HCT116 (cell line): ENCODE measurements at regions not wholly inside any gene's neighbourhood (a gene's known extent, or its start where the extent isn't known, plus 50 kb on each side); places are given as distances from the start of the nearest gene placed in this dataset.

Experiments
- ATAC-seq: fragments of 200-7000 bp; cut with Tn5 transposase; 2 replicates; pipeline ENCODE4 v1.9.1; 2020; ENCODE audit warnings: mild to moderate bottlenecking, moderate library complexity
- BruUV-seq: library from RNA; stranded (reverse); fragments of 400-500 nt; replicated peaks from 2 replicates; lab custom pipeline; 2021; lab: Mats Ljungman, UMichigan
- CTCF ChIA-PET: fragments of 300-600 bp; sonication (Branson Sonifier 250); formaldehyde crosslinking; loops from one replicate; lab custom pipeline; 2021; ENCODE audit warnings: antibody characterized with exemption; lab: Charles Lee
- POLR2A ChIA-PET: fragments of 300-600, 350-600 bp; sonication (Branson Sonifier 250); formaldehyde crosslinking; loops from one replicate; lab custom pipeline; 2021; ENCODE audit warnings: antibody characterized with exemption; lab: Charles Lee
- RAD21 ChIA-PET, 2 experiments: fragments of 300-600 bp; sonication (Branson Sonifier 250); formaldehyde crosslinking; loops; one replicate each; lab custom pipeline; 2023; ENCODE audit warnings: low total read pairs in 2 of 2; ENCODE audit not compliant: uncharacterized antibody in 2 of 2, unreplicated experiment in 2 of 2, low non-redundant PET in 1 of 2; lab: Charles Lee
- DNase-seq: peaks from one replicate; pipeline ENCODE4 v3.0.0-alpha.2; 2010; ENCODE audit warnings: low read depth, low spot score
- H2AFZ ChIP-seq: fragments of 200-600 bp; shearing (Covaris generic), sonication (generic); 2 replicates; pipeline ENCODE4 v1.6.1; 2017; ENCODE audit warnings: low read depth, mixed run types, mixed read lengths, antibody characterized with exemption, low read length; ENCODE audit not compliant: poor library complexity, severe bottlenecking
- H3K27ac ChIP-seq: 2 replicates; pipeline ENCODE4 v1.5.1; 2012; ENCODE audit warnings: low read depth, low read length
- H3K27me3 ChIP-seq: fragments of 200-600 bp; sonication (generic); 2 replicates; pipeline ENCODE4 v1.6.1; 2016; ENCODE audit warnings: mixed run types, low read length, mixed read lengths; ENCODE audit not compliant: insufficient read depth
- H3K36me3 ChIP-seq, 2 experiments: fragments of 200-500 bp in 1 of 2; fragments of 200-600 bp in 1 of 2; sonication (Bioruptor generic) in 1 of 2; sonication (generic) in 1 of 2; 2 replicates each; pipeline versions ENCODE4 v1.5.1 to v1.6.1; 2014 to 2016; ENCODE audit warnings: low read length in 2 of 2, inconsistent platforms in 1 of 2, mixed read lengths in 1 of 2, mixed run types in 1 of 2; ENCODE audit not compliant: insufficient read depth in 2 of 2, control insufficient read depth in 1 of 2
- H3K4me1 ChIP-seq, 2 experiments: fragments of 200-600 bp in 1 of 2; sonication (generic) in 1 of 2; 2 replicates each; pipeline versions ENCODE4 v1.5.1 to v1.6.1; 2012 to 2017; ENCODE audit warnings: low read length in 2 of 2, inconsistent platforms in 1 of 2, mild to moderate bottlenecking in 1 of 2, mixed read lengths in 1 of 2, mixed run types in 1 of 2, moderate library complexity in 1 of 2; ENCODE audit not compliant: insufficient read depth in 2 of 2, control insufficient read depth in 1 of 2
- H3K4me2 ChIP-seq: fragments of 200-600 bp; sonication (generic); 2 replicates; pipeline ENCODE4 v1.6.1; 2017; ENCODE audit warnings: mixed run types, low read length, mixed read lengths
- H3K4me3 ChIP-seq, 2 experiments: fragments of 200-600 bp in 1 of 2; sonication (generic) in 1 of 2; replicated peaks in 1 of 2; 2 replicates each; pipeline ENCODE4 v1.5.1; 2011 to 2016; ENCODE audit warnings: low read length in 2 of 2, control low read depth in 1 of 2, low read depth in 1 of 2, mild to moderate bottlenecking in 1 of 2, mixed read lengths in 1 of 2, mixed run types in 1 of 2
- H3K79me2 ChIP-seq: fragments of 200-600 bp; sonication (generic); 2 replicates; pipeline ENCODE4 v1.6.1; 2017; ENCODE audit warnings: mild to moderate bottlenecking, mixed run types, low read length, moderate library complexity, mixed read lengths; ENCODE audit not compliant: insufficient read depth
- H3K9ac ChIP-seq: fragments of 200-600 bp; sonication (generic); 2 replicates; pipeline ENCODE4 v1.6.1; 2016; ENCODE audit warnings: low read length, mixed read lengths
- H3K9me2 ChIP-seq: fragments of 200-600 bp; sonication (generic), shearing (Covaris generic); 2 replicates; pipeline ENCODE4 v1.6.1; 2017; ENCODE audit warnings: mixed run types, mild to moderate bottlenecking, moderate library complexity; ENCODE audit not compliant: insufficient read depth
- H3K9me3 ChIP-seq, 2 experiments: fragments of 200-500 bp in 1 of 2; fragments of 200-600 bp in 1 of 2; sonication (Bioruptor generic) in 1 of 2; sonication (generic) in 1 of 2; 2 replicates each; pipeline ENCODE4 v1.6.1; 2014 to 2017; ENCODE audit warnings: low read length in 2 of 2, mixed read lengths in 2 of 2, inconsistent platforms in 1 of 2, low read depth in 1 of 2, mild to moderate bottlenecking in 1 of 2, mixed run types in 1 of 2, moderate library complexity in 1 of 2; ENCODE audit not compliant: control insufficient read depth in 1 of 2, insufficient read depth in 1 of 2
- H4K20me1 ChIP-seq: fragments of 200-600 bp; sonication (generic), shearing (Covaris generic); 2 replicates; pipeline ENCODE4 v1.6.1; 2017; ENCODE audit warnings: mixed run types, mild to moderate bottlenecking, moderate library complexity; ENCODE audit not compliant: insufficient read depth
- CBX3 ChIP-seq: IDR thresholded peaks from 2 replicates; pipeline ENCODE4 v1.6.1; 2012; ENCODE audit warnings: low read depth
- CEBPB ChIP-seq: IDR thresholded peaks from 2 replicates; pipeline ENCODE4 v1.6.1; 2012; ENCODE audit warnings: low read depth
- EGR1 ChIP-seq: IDR thresholded peaks from 2 replicates; pipeline ENCODE4 v1.6.1; 2012; ENCODE audit warnings: low read depth
- ELF1 ChIP-seq: IDR thresholded peaks from 2 replicates; pipeline ENCODE4 v1.6.1; 2012; ENCODE audit warnings: low read depth, borderline replicate concordance
- EZH2phosphoT487 ChIP-seq: fragments of 200-600 bp; IDR thresholded peaks from 2 replicates; pipeline ENCODE4 v1.6.1; 2018; ENCODE audit warnings: antibody characterized with exemption, borderline replicate concordance
- FOSL1 ChIP-seq: IDR thresholded peaks from 2 replicates; pipeline ENCODE4 v1.6.1; 2012; ENCODE audit warnings: low read depth
- POLR2AphosphoS5 ChIP-seq: IDR thresholded peaks from 2 replicates; pipeline ENCODE4 v1.6.1; 2011; ENCODE audit warnings: mild to moderate bottlenecking, low read depth, low read length, moderate library complexity
- SP1 ChIP-seq: IDR thresholded peaks from 2 replicates; pipeline ENCODE4 v1.6.1; 2012; ENCODE audit warnings: low read depth
- TCF7L2 ChIP-seq: IDR thresholded peaks from 2 replicates; pipeline ENCODE4 v1.7.0; 2011; ENCODE audit warnings: borderline replicate concordance, inconsistent platforms; ENCODE audit not compliant: insufficient read depth, insufficient read length; ENCODE audit errors: extremely low read depth
- YY1 ChIP-seq: IDR thresholded peaks from 2 replicates; pipeline ENCODE4 v1.6.1; 2011; ENCODE audit warnings: low read length, low read depth, moderate library complexity, mild to moderate bottlenecking; ENCODE audit not compliant: insufficient replicate concordance; ENCODE audit errors: extremely low read depth
- ZFX ChIP-seq: fragments of 450-650 bp; IDR thresholded peaks from 2 replicates; pipeline ENCODE4 v1.6.1; 2017
- ZNF274 ChIP-seq: fragments of 200-500 bp; sonication (Bioruptor generic); IDR thresholded peaks from 2 replicates; pipeline ENCODE4 v1.6.1; 2014; ENCODE audit warnings: mild to moderate bottlenecking, low read depth, low read length, inconsistent platforms
- intact Hi-C: fragments of 100-400 bp; cut with micrococcal nuclease; formaldehyde crosslinking; loops from 2 replicates; pipeline ENCODE4 v1.10.0; 2022
- TF ChIP-seq, protein P1 (sequence below): IDR thresholded peaks from 2 replicates; pipeline ENCODE4 v1.6.1; 2012

- Histone ChIP-seq H3K27me3 (peaks cover 7% of the 10 kb centered on the region; the same call in 1 of the 2 replicates), H3K9me3 (no peaks in the 10 kb centered on the region), H2AFZ (no peak overlapping the region), H3K4me1 (no peaks in the 10 kb centered on the region), H3K79me2 (no peaks in the 10 kb centered on the region), H3K4me3 (no peak overlapping the region), H4K20me1 (no peaks in the 10 kb centered on the region), H3K27ac (no peak overlapping the region), H3K36me3 (no peaks in the 10 kb centered on the region), H3K9me2 (no peaks in the 10 kb centered on the region), H3K9ac (no peak overlapping the region), H3K4me2 (no peak overlapping the region)
- TF ChIP-seq EZH2phosphoT487 (no peak), YY1 (no peak), POLR2AphosphoS5 (no peak), CEBPB (no peak), FOSL1 (no peak), TCF7L2 (no peak), EGR1 (no peak), ELF1 (no peak), SP1 (no peak), ZNF274 (no peak), ZFX (no peak), CBX3 (no peak)
- TF ChIP-seq, protein P1, sequence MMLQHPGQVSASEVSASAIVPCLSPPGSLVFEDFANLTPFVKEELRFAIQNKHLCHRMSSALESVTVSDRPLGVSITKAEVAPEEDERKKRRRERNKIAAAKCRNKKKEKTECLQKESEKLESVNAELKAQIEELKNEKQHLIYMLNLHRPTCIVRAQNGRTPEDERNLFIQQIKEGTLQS: no peak
- DNase-seq (no peak), ATAC-seq (peak; percentile 67)
- CTCF ChIA-PET: no interaction called here
- no TSS peak for BruUV-seq
- intact Hi-C loops: no loop called here
- RAD21 ChIA-PET: no interaction called here
- POLR2A ChIA-PET: no interaction called here
These were observed 70.0 kb downstream of the PDCL3 start for GRCh38 chr2:100632759-100633158.
